ENCODE measurements at regions not wholly inside any gene's neighbourhood (a gene's known extent, or its start where the extent isn't known, plus 50 kb on each side); places are given as distances from the start of the nearest gene placed in this dataset.
A peak's percentile ranks its signal among the peaks of the same experiment; 100 is the strongest.

- peaks cover 0 to 26% (median 5%) of the 10 kb centered on the region in 6 donors for H3K4me1 ChIP-seq
- intact Hi-C loops (cut with DNase I; ENCODE audit: low total_unique reads): no loop called here
- TF ChIP-seq CTCF (IDR thresholded peaks at IDR 0.05 in 8 of 11, conservative IDR thresholded peaks at IDR 0.05 in 3 of 11): no peak
- peak in 2 of 3 donors; percentile 6 to 43 for TF ChIP-seq POLR2AphosphoS5 (IDR thresholded peaks at IDR 0.05)
- no peak for TF ChIP-seq POLR2A (IDR thresholded peaks at IDR 0.05)
- DNase-seq: no peak
- no peaks in the 10 kb centered on the region for H3K9me3 ChIP-seq
- H3K36me3 ChIP-seq: no peaks in the 10 kb centered on the region
- H3K4me3 ChIP-seq: no peak overlapping the region
- WGBS, 5 donors: 19 to 39% (median 31%) methylated on average over 12 to 14 of the region's 14 CpGs
- H3K27ac ChIP-seq: peak overlapping the region in 4 of 8 donors; percentile 12 to 57 (median 31)
- peaks cover 0 to 53% (median 0%) of the 10 kb centered on the region in 7 donors for H3K27me3 ChIP-seq (replicated peaks in 1 of 7)
Observed at GRCh38 chr1:29688471-29689365, 452.4 kb downstream of the PTPRU start.

GRCh38 chr1:29687601-29688244 lies 451.4 kb downstream of the PTPRU start:
- peaks cover 0 to 54% (median 0%) of the 10 kb centered on the region in 7 donors for H3K27me3 ChIP-seq (replicated peaks in 1 of 7)
- DNase-seq: no peak
- intact Hi-C loops (cut with DNase I; ENCODE audit: low total_unique reads): no loop called here
- peak overlapping the region in 5 of 8 donors; percentile 12 to 57 (median 33) for H3K27ac ChIP-seq
- H3K9me3 ChIP-seq: no peaks in the 10 kb centered on the region
- 56 to 75% (median 66%) methylated on average over 4 of the region's 4 CpGs for WGBS, 5 donors
- no peak overlapping the region for H3K4me3 ChIP-seq
- peaks cover 0 to 26% (median 5%) of the 10 kb centered on the region in 6 donors for H3K4me1 ChIP-seq
- TF ChIP-seq CTCF (IDR thresholded peaks at IDR 0.05 in 8 of 11, conservative IDR thresholded peaks at IDR 0.05 in 3 of 11): no peak
- TF ChIP-seq POLR2AphosphoS5 (IDR thresholded peaks at IDR 0.05): no peak
- no peak for TF ChIP-seq POLR2A (IDR thresholded peaks at IDR 0.05)
- H3K36me3 ChIP-seq: no peaks in the 10 kb centered on the region

GRCh38 chr1:29687166-29687565 lies 450.8 kb downstream of the PTPRU start:
- no peaks in the 10 kb centered on the region for H3K9me3 ChIP-seq
- 77 to 82% (median 79%) methylated on average over 3 of the region's 3 CpGs for WGBS, 5 donors
- no peaks in the 10 kb centered on the region for H3K36me3 ChIP-seq
- TF ChIP-seq POLR2AphosphoS5 (IDR thresholded peaks at IDR 0.05): no peak
- TF ChIP-seq POLR2A (IDR thresholded peaks at IDR 0.05): no peak
- TF ChIP-seq CTCF (IDR thresholded peaks at IDR 0.05 in 8 of 11, conservative IDR thresholded peaks at IDR 0.05 in 3 of 11): no peak
- H3K27me3 ChIP-seq (replicated peaks in 1 of 7): peaks cover 0 to 58% (median 0%) of the 10 kb centered on the region in 7 donors
- H3K4me1 ChIP-seq: peaks cover 0 to 26% (median 5%) of the 10 kb centered on the region in 6 donors
- no peak overlapping the region for H3K4me3 ChIP-seq
- no peak overlapping the region for H3K27ac ChIP-seq
- intact Hi-C loops (cut with DNase I; ENCODE audit: low total_unique reads): no loop called here
- DNase-seq: no peak

Measured in spleen (tissue), 11 donors.